ACC112 (cell line): ENCODE measurements at regions not wholly inside any gene's neighbourhood (a gene's known extent, or its start where the extent isn't known, plus 50 kb on each side); places are given as distances from the start of the nearest gene placed in this dataset.
A peak's percentile ranks its signal among the peaks of the same experiment; 100 is the strongest.

Source experiments
- H2AFZ ChIP-seq: fragments of 200-600 bp; sonication (generic); one replicate; pipeline ENCODE4 v1.6.0; 2017; ENCODE audit warnings: antibody characterized with exemption, low read length; ENCODE audit not compliant: unreplicated experiment
- H3K27ac ChIP-seq: fragments of 200-600 bp; sonication (generic); 2 replicates; pipeline ENCODE4 v1.5.1; 2014; ENCODE audit warnings: low read depth, mild to moderate bottlenecking, antibody characterized with exemption, low read length, moderate library complexity
- H3K27me3 ChIP-seq: fragments of 200-600 bp; sonication (generic); 2 replicates; pipeline ENCODE4 v1.6.1; 2014; ENCODE audit warnings: mild to moderate bottlenecking, antibody characterized with exemption, low read length, moderate library complexity, mixed read lengths; ENCODE audit not compliant: insufficient read depth
- H3K36me3 ChIP-seq: fragments of 200-600 bp; sonication (generic); 2 replicates; pipeline ENCODE4 v1.6.1; 2016; ENCODE audit warnings: mild to moderate bottlenecking, antibody characterized with exemption, low read length, moderate library complexity, mixed read lengths; ENCODE audit not compliant: insufficient read depth
- H3K4me1 ChIP-seq: fragments of 200-600 bp; sonication (generic); one replicate; pipeline ENCODE4 v1.6.1; 2016; ENCODE audit warnings: low read length, mixed read lengths; ENCODE audit not compliant: insufficient read depth, unreplicated experiment, control insufficient read depth
- H3K4me3 ChIP-seq: fragments of 200-600 bp; sonication (generic); 2 replicates; pipeline ENCODE4 v1.5.1; 2014; ENCODE audit warnings: mild to moderate bottlenecking, low read depth, low read length
- H3K79me2 ChIP-seq: fragments of 200-600 bp; sonication (generic); one replicate; pipeline ENCODE4 v1.6.0; 2016; ENCODE audit warnings: low read length; ENCODE audit not compliant: control insufficient read depth, unreplicated experiment, insufficient read depth

GRCh38 chr7:142414135-142414534 is 156.3 kb upstream of the PRSS58 start:
- H3K4me3 ChIP-seq = no peak overlapping the region
- H2AFZ ChIP-seq = no peak overlapping the region
- no peaks in the 10 kb centered on the region for H3K36me3 ChIP-seq
- peaks cover 1% of the 10 kb centered on the region for H3K4me1 ChIP-seq
- no peaks in the 10 kb centered on the region for H3K79me2 ChIP-seq
- H3K27me3 ChIP-seq = no peaks in the 10 kb centered on the region
- no peak overlapping the region for H3K27ac ChIP-seq

GRCh38 chr7:142413280-142414000 is 155.6 kb upstream of the PRSS58 start:
- H3K36me3 ChIP-seq = no peaks in the 10 kb centered on the region
- no peak overlapping the region for H3K27ac ChIP-seq
- no peak overlapping the region for H3K4me3 ChIP-seq
- peaks cover 8% of the 10 kb centered on the region for H3K4me1 ChIP-seq
- no peaks in the 10 kb centered on the region for H3K79me2 ChIP-seq
- H2AFZ ChIP-seq = no peak overlapping the region
- H3K27me3 ChIP-seq = no peaks in the 10 kb centered on the region

- Histone ChIP-seq H3K4me3 (no peak overlapping the region), H3K27me3 (no peaks in the 10 kb centered on the region), H2AFZ (no peak overlapping the region), H3K36me3 (no peaks in the 10 kb centered on the region), H3K27ac (no peak overlapping the region), H3K4me1 (peaks cover 10% of the 10 kb centered on the region), H3K79me2 (no peaks in the 10 kb centered on the region)
Measured at GRCh38 chr7:142412551-142413193, 154.8 kb upstream of the PRSS58 start.

- Histone ChIP-seq H3K36me3 (no peaks in the 10 kb centered on the region), H3K4me1 (peaks cover 13% of the 10 kb centered on the region), H3K27me3 (no peaks in the 10 kb centered on the region), H3K4me3 (no peak overlapping the region), H2AFZ (peak overlapping the region; percentile 55), H3K79me2 (no peaks in the 10 kb centered on the region), H3K27ac (no peak overlapping the region)
Measured at GRCh38 chr7:142409471-142409870, 151.6 kb upstream of the PRSS58 start.

GRCh38 chr7:142408794-142409193 is 150.9 kb upstream of the PRSS58 start:
- no peak overlapping the region for H3K27ac ChIP-seq
- peaks cover 13% of the 10 kb centered on the region for H3K4me1 ChIP-seq
- H3K4me3 ChIP-seq = peak overlapping the region; percentile 83
- no peaks in the 10 kb centered on the region for H3K79me2 ChIP-seq
- 0 out of 2 replicates have a peak, but pooled peaks cover 4% of the 10 kb centered on the region for H3K27me3 ChIP-seq
- H2AFZ ChIP-seq = peak overlapping the region; percentile 55
- no peaks in the 10 kb centered on the region for H3K36me3 ChIP-seq

GRCh38 chr7:142407939-142408570 is 150.2 kb upstream of the PRSS58 start:
- H3K79me2 ChIP-seq = no peaks in the 10 kb centered on the region
- peak overlapping the region; percentile 83 for H3K4me3 ChIP-seq
- peak overlapping the region; percentile 55 for H2AFZ ChIP-seq
- H3K36me3 ChIP-seq = no peaks in the 10 kb centered on the region
- peaks cover 13% of the 10 kb centered on the region for H3K4me1 ChIP-seq
- peaks cover 10% of the 10 kb centered on the region for H3K27me3 ChIP-seq
- H3K27ac ChIP-seq = peak overlapping the region; percentile 33

- H2AFZ ChIP-seq = no peak overlapping the region
- peaks cover 13% of the 10 kb centered on the region for H3K4me1 ChIP-seq
- no peaks in the 10 kb centered on the region for H3K36me3 ChIP-seq
- H3K4me3 ChIP-seq = no peak overlapping the region
- no peaks in the 10 kb centered on the region for H3K79me2 ChIP-seq
- peaks cover 36% of the 10 kb centered on the region for H3K27me3 ChIP-seq
- no peak overlapping the region for H3K27ac ChIP-seq
Measured at GRCh38 chr7:142405122-142405765, 147.4 kb upstream of the PRSS58 start.

GRCh38 chr7:142401951-142402350 is 144.1 kb upstream of the PRSS58 start:
- Histone ChIP-seq H2AFZ (no peak overlapping the region), H3K4me1 (no peaks in the 10 kb centered on the region), H3K27me3 (peaks cover 60% of the 10 kb centered on the region), H3K79me2 (no peaks in the 10 kb centered on the region), H3K4me3 (no peak overlapping the region), H3K36me3 (no peaks in the 10 kb centered on the region), H3K27ac (no peak overlapping the region)

GRCh38 chr7:142400042-142400533 is 142.2 kb upstream of the PRSS58 start:
- no peak overlapping the region for H2AFZ ChIP-seq
- no peaks in the 10 kb centered on the region for H3K36me3 ChIP-seq
- H3K4me3 ChIP-seq = no peak overlapping the region
- no peak overlapping the region for H3K27ac ChIP-seq
- no peaks in the 10 kb centered on the region for H3K4me1 ChIP-seq
- H3K27me3 ChIP-seq = peaks cover 78% of the 10 kb centered on the region
- H3K79me2 ChIP-seq = no peaks in the 10 kb centered on the region

- Histone ChIP-seq H2AFZ (no peak overlapping the region), H3K27me3 (peaks cover 14% of the 10 kb centered on the region), H3K79me2 (no peaks in the 10 kb centered on the region), H3K4me1 (no peaks in the 10 kb centered on the region), H3K36me3 (no peaks in the 10 kb centered on the region), H3K27ac (no peak overlapping the region), H3K4me3 (no peak overlapping the region)
Measured at GRCh38 chr7:142391191-142391992, 133.5 kb upstream of the PRSS58 start.
